NCI-H2227 (cell line): ENCODE measurements at regions not wholly inside any gene's neighbourhood (a gene's known extent, or its start where the extent isn't known, plus 50 kb on each side); places are given as distances from the start of the nearest gene placed in this dataset.

Experiments
- DNase-seq: peaks from one replicate; lab custom pipeline; 2025; ENCODE audit not compliant: unreplicated experiment; lab: John Stamatoyannopoulos, UW

DNA sequence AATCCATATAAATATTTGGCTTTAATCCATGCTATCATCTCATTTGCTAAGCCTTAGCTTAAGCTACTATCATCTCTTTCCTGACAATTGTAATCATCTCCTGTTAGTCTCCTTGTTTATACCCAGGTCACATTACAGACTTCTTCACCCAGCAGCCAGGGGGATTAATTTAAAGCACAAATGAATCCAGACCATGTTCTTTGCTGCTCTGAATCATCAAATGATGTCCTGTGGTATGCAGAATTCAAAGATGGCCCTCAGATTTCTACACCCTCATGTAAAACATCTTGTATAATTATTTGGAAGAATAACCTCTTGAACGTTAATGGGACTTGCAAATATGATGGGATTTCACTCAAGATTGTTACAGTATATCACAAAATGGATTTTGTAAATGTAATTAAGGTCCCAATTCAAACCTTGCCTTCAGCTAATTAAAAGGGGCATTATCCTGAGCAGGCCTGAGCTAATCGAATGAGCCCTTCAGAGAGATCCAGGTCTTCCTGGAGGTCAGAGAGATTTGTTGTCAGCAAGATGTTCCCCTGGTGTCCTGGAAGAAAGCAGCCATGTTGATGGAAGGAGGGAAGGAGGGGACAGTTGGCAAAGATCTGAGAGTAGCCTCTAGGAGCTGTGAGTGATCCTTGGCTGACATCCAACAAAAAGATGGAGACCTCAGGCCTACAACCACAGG lies 241.1 kb upstream of the MMADHC start:
- no peak for DNase-seq

GRCh38 chr2:149827585-149828126 lies 240.1 kb upstream of the MMADHC start:
- no peak for DNase-seq

GRCh38 chr2:149826471-149827125 lies 239.0 kb upstream of the MMADHC start:
- no peak for DNase-seq

DNA sequence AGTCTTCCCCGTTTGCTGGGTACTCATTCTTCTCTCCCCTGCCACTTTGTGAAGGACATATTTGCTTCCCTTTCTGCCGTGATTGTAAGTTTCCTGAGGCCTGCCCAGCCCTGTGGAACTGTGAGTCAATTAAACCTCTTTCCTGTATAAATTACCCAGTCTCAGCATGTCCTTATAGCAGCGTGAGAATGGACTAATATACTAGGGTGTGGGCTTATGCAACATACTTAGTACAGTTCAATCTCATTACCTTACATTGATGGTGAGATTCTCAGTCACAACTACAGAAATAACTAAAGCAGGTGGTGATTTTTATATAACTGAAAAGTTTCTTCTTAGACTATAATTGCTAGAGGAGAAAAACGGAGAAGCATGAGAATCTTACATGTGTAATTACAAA lies 237.9 kb upstream of the MMADHC start:
- no peak for DNase-seq

GRCh38 chr2:149824136-149824535 lies 236.6 kb upstream of the MMADHC start:
- DNase-seq, result no peak

DNA sequence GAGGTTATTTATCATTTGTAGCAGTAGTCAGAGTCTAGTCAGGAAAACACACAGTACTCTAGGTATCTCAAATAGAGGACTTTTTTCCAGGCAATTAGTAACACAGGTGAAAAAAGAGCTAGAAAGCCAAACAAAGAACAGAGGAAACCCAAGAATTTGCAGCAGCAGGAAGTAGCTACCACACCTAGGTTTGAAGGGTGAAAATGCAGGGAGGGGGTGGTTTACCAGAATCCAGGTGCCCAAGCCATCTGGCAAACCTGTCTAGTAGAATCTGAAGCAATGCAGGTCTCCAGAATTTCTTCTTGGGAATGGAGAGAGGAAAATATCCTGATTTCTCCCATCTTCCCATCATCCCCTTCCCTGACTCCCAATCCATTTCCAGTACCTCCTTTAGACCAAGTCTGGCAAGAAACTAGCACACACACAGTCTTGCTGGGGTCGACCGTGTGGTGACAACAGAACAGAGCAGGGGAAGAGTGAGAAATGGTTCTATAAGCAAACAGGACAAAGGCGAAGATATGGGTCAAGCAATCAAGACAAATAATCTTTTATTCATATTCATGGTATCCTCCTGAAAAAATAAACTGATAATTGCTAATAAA lies 231.9 kb upstream of the MMADHC start:
- no peak for DNase-seq

DNA sequence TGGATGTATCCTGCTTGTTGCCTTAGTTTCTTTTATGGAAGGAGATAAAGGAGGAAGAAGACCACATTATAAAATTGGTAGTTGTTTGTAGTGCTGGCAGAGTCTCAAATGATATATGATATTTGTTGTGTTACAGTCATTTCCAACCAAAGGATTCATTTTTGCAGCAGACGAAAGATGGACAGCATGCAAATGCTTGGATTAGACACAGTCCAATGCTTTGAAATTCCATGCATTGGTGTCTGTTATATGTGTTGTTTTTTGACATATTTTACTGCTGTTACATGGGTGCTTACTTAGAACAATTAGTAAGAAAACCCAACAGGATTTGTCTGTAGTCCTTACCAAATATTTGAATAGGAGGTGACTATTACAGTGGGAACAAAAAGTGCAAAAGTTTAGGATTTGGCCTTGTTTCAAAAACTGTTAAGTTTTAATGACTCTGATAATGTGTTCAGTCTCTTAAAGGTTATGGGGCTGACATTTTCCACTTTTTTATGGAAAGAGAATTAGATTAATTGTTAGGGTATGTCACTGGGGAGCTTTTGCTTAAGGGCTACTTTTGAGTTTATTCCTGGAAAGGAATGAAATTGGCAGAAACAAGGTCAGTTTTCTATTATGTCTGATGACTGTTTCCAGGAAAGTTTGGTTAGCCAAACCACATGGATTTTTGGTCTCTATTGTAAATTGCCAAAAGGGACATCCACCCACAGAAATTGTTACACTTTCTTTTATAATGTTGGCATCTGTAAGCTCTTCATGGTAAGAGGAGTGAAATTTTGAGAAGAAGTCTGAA lies 229.4 kb upstream of the MMADHC start:
- no peak for DNase-seq

DNA sequence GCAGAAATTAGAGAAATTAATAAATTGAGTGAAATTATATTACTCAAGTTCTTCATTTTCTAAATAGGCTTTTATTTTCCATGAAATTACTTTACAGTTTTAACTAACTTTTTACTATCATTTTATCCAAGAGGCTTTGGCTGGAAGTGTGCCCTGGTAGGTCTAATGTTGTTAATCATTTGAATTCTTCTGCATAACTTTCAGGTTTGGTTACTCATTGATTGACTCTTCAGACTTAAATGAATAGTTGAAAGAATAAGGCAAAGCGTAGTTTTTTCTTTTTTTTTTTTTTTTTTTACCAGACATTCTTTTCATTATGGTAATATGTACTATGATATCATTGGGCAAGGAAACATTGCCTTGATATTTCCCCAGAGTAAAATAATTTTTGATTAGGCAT lies 228.4 kb upstream of the MMADHC start:
- DNase-seq, result no peak

DNA sequence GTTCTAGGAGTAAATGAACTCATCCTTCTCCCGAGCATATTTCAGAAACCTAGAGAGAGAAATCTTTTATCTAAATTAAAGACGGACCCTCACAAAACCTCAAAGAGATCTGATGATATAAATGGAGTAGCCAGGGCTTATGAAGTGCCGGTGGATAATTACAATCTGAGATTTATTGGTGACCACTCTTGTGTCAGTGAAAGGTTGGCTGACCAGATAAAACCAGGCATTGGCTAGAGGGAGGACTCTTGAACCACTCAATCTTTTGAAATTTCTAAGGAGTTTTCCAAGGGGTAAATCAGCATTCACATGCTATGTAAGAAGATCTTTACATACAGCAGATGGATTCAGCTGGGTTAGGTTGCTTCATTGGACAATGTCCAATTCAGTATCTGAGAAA lies 227.3 kb upstream of the MMADHC start:
- no peak for DNase-seq

DNA sequence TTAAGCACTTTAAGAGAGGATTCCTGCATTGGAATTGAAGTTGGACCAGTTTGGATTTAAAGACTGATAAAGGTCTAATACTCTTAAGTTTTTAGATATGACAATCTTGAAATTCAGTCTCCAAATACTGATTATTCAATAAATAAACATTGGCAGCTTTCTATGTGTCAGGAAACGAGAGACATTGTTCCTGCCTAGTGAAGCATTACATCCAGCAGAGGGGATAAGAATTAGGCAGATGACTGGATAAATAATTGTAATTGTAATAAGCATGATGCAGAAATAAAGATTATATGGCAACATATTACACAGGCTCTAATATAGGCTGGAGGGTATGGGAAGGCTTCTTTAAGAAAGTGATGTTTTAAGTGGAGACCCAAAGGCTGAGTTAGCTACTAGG lies 226.5 kb upstream of the MMADHC start:
- DNase-seq, result no peak

DNA sequence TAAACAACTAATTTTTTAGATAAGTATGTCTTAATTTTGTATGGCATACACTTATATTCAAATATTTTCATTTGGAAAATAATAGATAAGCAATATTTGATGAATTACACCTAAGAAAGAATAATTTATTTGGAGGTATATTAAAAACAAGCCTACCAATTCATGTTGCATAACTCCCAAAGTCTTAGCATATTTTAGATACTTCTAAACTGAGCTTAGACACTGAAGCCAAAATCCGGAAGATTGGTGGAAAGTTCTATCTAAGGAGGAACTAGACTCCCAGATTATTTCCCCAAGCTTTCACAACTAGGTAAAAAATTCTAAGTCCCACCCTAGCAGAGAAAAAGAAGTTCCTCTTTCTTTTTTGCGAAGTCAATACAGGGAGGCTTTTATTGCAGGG lies 221.0 kb upstream of the MMADHC start:
- DNase-seq, result no peak

DNA sequence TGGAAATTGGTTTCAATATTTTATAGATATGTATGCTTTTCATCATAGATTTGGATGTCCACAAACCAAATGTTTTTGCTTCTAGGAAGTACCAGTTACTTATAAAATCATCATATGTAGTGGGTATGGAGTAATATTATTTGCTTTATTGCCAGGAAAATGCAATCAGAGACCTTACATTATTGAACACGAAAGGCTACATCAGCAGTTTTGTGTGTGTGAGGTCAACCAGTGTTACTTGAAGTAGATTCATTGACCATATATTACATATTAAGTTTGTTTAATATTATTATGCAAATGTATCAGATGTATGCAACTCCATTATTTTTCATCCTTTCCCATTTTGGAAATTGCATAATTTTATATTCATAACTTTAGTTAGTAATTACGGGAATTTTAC lies 219.1 kb upstream of the MMADHC start:
- no peak for DNase-seq

DNA sequence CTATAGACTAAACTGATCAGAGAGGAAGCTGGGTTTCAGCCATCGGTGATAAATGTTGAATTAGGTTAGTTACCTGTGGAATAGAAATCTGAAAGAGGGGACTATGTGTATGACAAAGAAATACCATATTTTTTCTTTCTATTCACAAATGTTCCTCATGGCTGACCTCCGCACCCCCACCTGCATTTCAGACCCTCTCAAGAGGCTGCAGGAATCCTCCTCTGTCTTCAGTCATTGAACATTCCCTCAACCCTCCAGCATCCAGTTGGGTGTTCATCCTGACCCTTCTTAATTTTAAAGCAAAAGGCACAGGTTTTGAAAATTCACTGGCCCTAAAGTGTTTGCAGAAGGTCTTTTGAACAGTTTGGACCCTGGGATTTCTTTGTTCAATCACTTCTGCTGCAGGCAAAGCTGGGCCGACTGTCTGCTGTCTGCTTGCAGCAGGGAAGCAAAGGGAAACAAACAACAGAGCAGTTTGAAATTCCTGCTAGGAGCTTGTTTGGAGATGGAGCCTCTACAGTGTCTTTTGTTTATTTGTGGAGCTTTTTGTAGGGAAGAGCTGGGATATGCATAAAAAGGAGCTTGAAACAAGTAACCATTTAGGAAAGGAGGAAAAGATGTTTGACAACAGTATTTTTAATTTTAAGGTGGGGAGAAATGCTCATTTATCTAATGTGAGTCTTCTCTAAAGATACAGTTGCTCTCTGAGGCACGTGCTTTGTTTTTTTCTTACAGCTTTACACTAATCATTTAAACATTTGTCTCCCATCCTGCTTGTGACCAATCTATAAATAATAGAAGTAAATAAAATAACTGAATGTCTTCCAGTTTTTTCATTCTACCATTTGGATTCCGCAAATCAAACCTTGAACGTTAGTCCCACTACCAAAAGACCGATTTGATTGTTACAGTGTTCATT lies 213.3 kb upstream of the MMADHC start:
- DNase-seq, result no peak

GRCh38 chr2:149799013-149799705 lies 211.6 kb upstream of the MMADHC start:
- peak; percentile 35 for DNase-seq

DNA sequence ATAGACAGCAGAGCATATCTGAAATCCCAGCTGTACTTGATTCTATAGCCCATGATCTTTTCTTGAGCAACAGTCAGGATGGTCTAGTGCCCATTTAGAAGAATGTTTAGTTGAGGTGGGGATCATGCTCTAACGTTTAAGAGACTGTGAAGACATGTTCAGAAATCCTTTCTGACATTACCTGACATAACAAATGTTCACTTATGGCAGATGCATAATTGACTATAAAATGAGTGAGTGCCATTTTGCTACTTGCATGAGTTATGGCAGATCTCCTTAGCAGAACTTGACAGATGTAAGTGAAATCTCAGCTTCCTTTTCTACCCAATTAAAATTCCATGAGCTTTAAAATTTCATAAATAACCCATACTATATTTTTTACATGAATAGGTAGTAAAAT lies 209.5 kb upstream of the MMADHC start:
- DNase-seq, result no peak

DNA sequence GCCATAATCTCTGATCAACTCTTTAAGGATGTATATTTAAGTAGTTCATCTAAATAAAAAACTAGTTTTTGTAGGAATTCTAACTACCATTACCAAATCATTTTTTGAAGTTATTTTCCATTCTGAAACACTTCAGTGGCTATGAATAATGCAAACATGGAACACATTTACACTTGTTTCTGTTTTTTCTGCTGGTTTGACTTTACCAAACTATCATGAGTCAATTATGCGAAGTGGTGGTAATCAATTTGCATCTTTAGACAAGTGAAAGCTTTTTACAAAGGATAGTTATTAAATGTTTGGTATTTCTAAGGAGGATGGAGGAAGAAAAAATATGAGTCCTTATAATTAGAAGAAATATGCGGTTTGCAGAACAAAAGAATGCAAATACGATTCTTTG lies 202.0 kb upstream of the MMADHC start:
- no peak for DNase-seq

DNA sequence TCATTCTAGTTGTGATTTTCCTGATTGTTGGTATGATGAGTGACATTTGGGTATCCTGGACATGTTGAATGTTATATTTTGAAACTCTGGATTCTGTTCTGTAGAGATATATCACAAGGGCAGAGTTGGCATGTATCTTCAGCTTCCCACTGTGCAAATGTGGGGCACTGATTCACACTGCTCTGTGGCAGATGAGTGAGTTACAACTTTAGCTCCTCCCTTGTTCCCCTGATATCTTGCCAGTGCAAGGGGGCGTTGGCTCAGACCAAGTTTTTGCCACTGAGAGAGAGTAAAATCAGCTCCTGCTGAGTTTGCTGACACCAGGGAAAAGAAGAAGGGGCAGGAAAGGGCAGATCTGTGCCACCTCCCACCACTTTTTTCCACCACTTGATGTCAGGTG lies 199.6 kb upstream of the MMADHC start:
- no peak for DNase-seq

DNA sequence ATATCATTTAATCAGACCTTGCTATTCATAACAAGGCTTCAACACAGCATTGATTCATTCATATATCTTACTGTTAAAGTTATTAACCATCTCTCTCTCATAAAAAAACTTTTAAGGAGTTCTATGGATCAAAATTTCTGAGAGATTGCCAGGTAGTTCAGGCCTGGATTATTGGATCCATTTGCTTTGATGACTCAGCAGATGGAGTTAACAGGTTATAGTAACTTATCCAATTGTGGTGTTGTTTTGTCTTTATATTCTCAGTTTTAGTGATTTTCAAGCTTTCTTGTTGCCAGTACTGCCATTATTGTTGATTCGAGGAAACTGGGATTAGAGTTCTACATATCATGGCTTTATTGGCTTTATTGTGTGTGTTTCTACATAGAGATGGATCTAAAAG lies 195.7 kb upstream of the MMADHC start:
- DNase-seq, result no peak

DNA sequence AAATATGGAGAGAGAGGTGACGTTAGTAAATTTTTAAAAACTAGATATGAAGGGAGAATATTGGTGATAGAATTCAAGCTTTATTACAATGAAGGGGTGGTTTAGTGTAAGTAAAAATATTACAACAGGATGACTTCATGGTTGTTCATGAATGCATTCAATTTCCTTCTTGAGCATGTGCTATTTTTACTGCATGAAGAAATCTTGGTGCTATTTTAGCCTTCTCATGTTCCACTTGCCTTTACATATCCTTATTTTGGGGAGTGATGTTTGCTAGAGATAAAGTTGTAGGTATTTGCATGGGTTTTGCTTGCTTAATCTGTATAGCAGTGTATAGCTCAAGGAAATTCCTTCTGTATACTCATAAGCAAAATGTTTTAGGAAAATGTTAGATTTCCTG lies 195.0 kb upstream of the MMADHC start:
- no peak for DNase-seq

- no peak for DNase-seq
These were observed 193.8 kb upstream of the MMADHC start for GRCh38 chr2:149781263-149781808.
